ENCODE measurements at regions not wholly inside any gene's neighbourhood (a gene's known extent, or its start where the extent isn't known, plus 50 kb on each side); places are given as distances from the start of the nearest gene placed in this dataset.

DNA sequence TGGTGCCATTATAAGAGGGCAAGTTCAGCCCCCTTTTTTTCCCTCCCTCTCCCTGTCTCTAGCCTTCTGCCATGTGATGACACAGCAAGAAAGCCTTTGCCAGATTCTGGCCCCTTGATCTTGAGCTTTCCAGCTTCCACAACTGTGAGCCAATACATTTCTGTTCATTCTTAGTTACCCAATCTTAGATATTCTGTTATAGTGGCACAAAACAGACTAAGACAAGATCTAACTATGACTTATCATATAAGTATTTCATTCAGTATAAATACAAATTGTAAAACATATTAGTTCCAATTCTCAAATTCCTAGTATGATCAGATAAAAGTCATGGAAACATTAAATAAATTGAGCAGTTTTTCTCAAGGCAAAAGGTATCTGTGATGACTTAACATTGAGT is 276.3 kb downstream of the COX7C start:
- no peaks in the 10 kb centered on the region for H3K79me2 ChIP-seq (ENCODE audit: control insufficient read depth, insufficient read depth, low read length)

DNA sequence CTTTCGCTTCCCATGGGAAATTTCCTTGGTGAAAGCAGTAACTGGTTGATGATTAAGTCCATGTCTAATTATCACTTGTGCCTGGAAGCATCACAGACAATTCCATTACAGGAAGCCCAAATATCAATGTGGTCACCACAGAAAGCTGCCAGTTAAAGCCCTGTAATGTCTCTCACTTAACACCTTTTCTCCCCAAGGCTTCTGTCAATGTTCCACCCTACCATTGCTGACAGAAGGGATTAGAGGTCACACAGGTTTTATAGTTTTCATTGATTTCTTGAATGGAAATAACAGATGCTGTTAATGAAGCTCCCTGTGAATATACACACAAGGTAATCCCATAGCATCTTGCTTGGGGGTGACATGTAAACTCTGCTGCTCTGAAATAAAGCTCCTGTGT is 279.2 kb downstream of the COX7C start:
- dilution Hi-C loops (cut with MboI; ENCODE audit: extremely low pct_ligation_motif_present, low sequenced_read_pairs): no loop called here
- Histone ChIP-seq H4K20me1 (ENCODE audit: control insufficient read depth, extremely low read depth, insufficient read depth, low read length) (no peaks in the 10 kb centered on the region), H3K4me2 (ENCODE audit: control insufficient read depth, extremely low read depth, insufficient read depth, low read depth, low read length) (no peak overlapping the region), H3K27me3 (ENCODE audit: control insufficient read depth, extremely low read depth, insufficient read depth, low read length) (no peaks in the 10 kb centered on the region), H3K9me1 (ENCODE audit: control insufficient read depth, extremely low read depth, insufficient read depth, low read length) (no peaks in the 10 kb centered on the region), H3K27ac (ENCODE audit: control insufficient read depth, insufficient read depth, low read length) (no peak overlapping the region), H3K36me3 (ENCODE audit: control insufficient read depth in 2 of 2, extremely low read depth in 1 of 2, insufficient read depth in 2 of 2, low read length in 2 of 2) (no peaks in the 10 kb centered on the region), H3K4me3 (ENCODE audit: control insufficient read depth in 2 of 3, extremely low read depth in 1 of 3, insufficient read depth in 2 of 3, low read depth in 1 of 3, low read length in 3 of 3) (no peak overlapping the region), H3K4me1 (ENCODE audit: control insufficient read depth, extremely low read depth, insufficient read depth, low read length) (no peaks in the 10 kb centered on the region), H3K79me2 (ENCODE audit: control insufficient read depth, insufficient read depth, low read length) (no peaks in the 10 kb centered on the region), H2AFZ (ENCODE audit: control insufficient read depth, low read length) (no peak overlapping the region), H3K9me3 (ENCODE audit: control insufficient read depth, low read depth, low read length) (no peaks in the 10 kb centered on the region), H3K9ac (ENCODE audit: control insufficient read depth, extremely low read depth, insufficient read depth, low read length) (no peak overlapping the region)
- FAIRE-seq: no peak
- TF ChIP-seq, protein P1, sequence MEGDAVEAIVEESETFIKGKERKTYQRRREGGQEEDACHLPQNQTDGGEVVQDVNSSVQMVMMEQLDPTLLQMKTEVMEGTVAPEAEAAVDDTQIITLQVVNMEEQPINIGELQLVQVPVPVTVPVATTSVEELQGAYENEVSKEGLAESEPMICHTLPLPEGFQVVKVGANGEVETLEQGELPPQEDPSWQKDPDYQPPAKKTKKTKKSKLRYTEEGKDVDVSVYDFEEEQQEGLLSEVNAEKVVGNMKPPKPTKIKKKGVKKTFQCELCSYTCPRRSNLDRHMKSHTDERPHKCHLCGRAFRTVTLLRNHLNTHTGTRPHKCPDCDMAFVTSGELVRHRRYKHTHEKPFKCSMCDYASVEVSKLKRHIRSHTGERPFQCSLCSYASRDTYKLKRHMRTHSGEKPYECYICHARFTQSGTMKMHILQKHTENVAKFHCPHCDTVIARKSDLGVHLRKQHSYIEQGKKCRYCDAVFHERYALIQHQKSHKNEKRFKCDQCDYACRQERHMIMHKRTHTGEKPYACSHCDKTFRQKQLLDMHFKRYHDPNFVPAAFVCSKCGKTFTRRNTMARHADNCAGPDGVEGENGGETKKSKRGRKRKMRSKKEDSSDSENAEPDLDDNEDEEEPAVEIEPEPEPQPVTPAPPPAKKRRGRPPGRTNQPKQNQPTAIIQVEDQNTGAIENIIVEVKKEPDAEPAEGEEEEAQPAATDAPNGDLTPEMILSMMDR (optimal IDR thresholded peaks at IDR 0.05 in 1 of 3, IDR thresholded peaks at IDR 0.05 in 1 of 3, conservative IDR thresholded peaks at IDR 0.05 in 1 of 3; ENCODE audit: extremely low read depth in 1 of 3, insufficient read depth in 2 of 3, low read length in 3 of 3): no peak
- TF ChIP-seq EZH2 (IDR thresholded peaks at IDR 0.05; ENCODE audit: low read length): no peak
- DNase-seq (ENCODE audit: low read depth, low spot score): no peak

More for the DNA sequence above, 276.3 kb downstream of the COX7C start:
- Histone ChIP-seq H3K9me1 (ENCODE audit: control insufficient read depth, extremely low read depth, insufficient read depth, low read length) (no peaks in the 10 kb centered on the region), H3K36me3 (ENCODE audit: control insufficient read depth in 2 of 2, extremely low read depth in 1 of 2, insufficient read depth in 2 of 2, low read length in 2 of 2) (no peaks in the 10 kb centered on the region), H3K27me3 (ENCODE audit: control insufficient read depth, extremely low read depth, insufficient read depth, low read length) (no peaks in the 10 kb centered on the region), H3K4me1 (ENCODE audit: control insufficient read depth, extremely low read depth, insufficient read depth, low read length) (no peaks in the 10 kb centered on the region), H3K9ac (ENCODE audit: control insufficient read depth, extremely low read depth, insufficient read depth, low read length) (no peak overlapping the region), H3K4me3 (ENCODE audit: control insufficient read depth in 2 of 3, extremely low read depth in 1 of 3, insufficient read depth in 2 of 3, low read depth in 1 of 3, low read length in 3 of 3) (no peak overlapping the region), H3K27ac (ENCODE audit: control insufficient read depth, insufficient read depth, low read length) (no peak overlapping the region), H3K9me3 (ENCODE audit: control insufficient read depth, low read depth, low read length) (no peaks in the 10 kb centered on the region), H2AFZ (ENCODE audit: control insufficient read depth, low read length) (no peak overlapping the region), H3K4me2 (ENCODE audit: control insufficient read depth, extremely low read depth, insufficient read depth, low read depth, low read length) (no peak overlapping the region), H4K20me1 (ENCODE audit: control insufficient read depth, extremely low read depth, insufficient read depth, low read length) (no peaks in the 10 kb centered on the region)
- dilution Hi-C loops (cut with MboI; ENCODE audit: extremely low pct_ligation_motif_present, low sequenced_read_pairs): no loop called here
- DNase-seq (ENCODE audit: low read depth, low spot score): no peak
- TF ChIP-seq, protein P1 (optimal IDR thresholded peaks at IDR 0.05 in 1 of 3, IDR thresholded peaks at IDR 0.05 in 1 of 3, conservative IDR thresholded peaks at IDR 0.05 in 1 of 3; ENCODE audit: extremely low read depth in 1 of 3, insufficient read depth in 2 of 3, low read length in 3 of 3): no peak
- no peak for TF ChIP-seq EZH2 (IDR thresholded peaks at IDR 0.05; ENCODE audit: low read length)
- no peak for FAIRE-seq
